WERI-Rb-1 (cell line): ENCODE measurements at regions not wholly inside any gene's neighbourhood (a gene's known extent, or its start where the extent isn't known, plus 50 kb on each side); places are given as distances from the start of the nearest gene placed in this dataset.

Experiments
- DNase-seq: peaks from one replicate; pipeline ENCODE4 v3.0.0-alpha.2; 2020
- H3K27ac ChIP-seq: fragments of 250-450 bp; sonication (Bioruptor Pico); 2 replicates; pipeline ENCODE4 v1.5.1; 2020; ENCODE audit warnings: mild to moderate bottlenecking, moderate library complexity
- H3K27me3 ChIP-seq: fragments of 250-450 bp; sonication (Bioruptor Pico); 2 replicates; pipeline ENCODE4 v1.5.1; 2021; ENCODE audit warnings: mild to moderate bottlenecking, low read depth, moderate library complexity; ENCODE audit not compliant: insufficient read depth, severe bottlenecking
- H3K36me3 ChIP-seq: fragments of 250-450 bp; sonication (Bioruptor Pico); 2 replicates; pipeline ENCODE4 v1.5.1; 2020; ENCODE audit warnings: mild to moderate bottlenecking, moderate library complexity
- H3K4me3 ChIP-seq: 2 replicates; pipeline ENCODE4 v1.5.1; 2011; ENCODE audit warnings: low read depth, mild to moderate bottlenecking, control low read depth, low read length
- H3K9me3 ChIP-seq: fragments of 250-450 bp; sonication (Bioruptor Pico); 2 replicates; pipeline ENCODE4 v1.5.1; 2021; ENCODE audit warnings: mild to moderate bottlenecking, moderate library complexity; ENCODE audit not compliant: severe bottlenecking
- TF ChIP-seq, protein P1 (sequence below): IDR thresholded peaks from 2 replicates; pipeline ENCODE4 v1.5.1; 2011; ENCODE audit warnings: low read depth, mild to moderate bottlenecking, control low read depth, inconsistent platforms, low read length

DNA sequence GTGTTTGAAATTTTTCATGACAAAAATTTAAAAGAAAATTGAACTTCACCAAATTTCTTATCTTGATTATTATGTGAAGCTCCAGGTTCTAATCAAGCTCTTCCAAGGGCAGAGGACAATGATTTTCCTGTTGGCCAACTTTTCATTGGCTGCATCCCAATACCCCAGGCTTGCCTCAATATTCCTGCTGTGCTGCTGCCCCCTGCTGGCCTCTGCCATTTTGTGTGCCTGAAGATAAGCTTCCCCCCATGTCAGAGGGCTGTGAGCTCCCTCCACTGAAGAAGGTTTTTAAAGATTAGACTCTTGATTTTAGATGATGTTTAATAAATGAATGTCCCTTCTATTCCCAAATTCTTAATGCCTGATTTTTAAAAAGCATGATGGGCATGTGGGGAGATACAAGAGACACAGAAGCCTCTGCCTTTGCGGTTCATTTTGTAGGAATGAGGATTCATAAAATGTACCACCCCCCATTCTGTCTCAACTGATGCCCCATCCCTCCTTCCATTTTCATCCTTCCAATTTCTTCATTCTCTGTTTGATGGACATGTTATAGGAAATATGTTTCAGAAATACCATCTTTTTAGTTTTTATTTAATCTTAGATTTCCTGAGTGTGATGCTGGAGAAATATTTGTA is 76.7 kb upstream of the RGS6 start:
- no peaks in the 10 kb centered on the region for H3K9me3 ChIP-seq
- H3K36me3 ChIP-seq, result no peaks in the 10 kb centered on the region
- TF ChIP-seq, protein P1, sequence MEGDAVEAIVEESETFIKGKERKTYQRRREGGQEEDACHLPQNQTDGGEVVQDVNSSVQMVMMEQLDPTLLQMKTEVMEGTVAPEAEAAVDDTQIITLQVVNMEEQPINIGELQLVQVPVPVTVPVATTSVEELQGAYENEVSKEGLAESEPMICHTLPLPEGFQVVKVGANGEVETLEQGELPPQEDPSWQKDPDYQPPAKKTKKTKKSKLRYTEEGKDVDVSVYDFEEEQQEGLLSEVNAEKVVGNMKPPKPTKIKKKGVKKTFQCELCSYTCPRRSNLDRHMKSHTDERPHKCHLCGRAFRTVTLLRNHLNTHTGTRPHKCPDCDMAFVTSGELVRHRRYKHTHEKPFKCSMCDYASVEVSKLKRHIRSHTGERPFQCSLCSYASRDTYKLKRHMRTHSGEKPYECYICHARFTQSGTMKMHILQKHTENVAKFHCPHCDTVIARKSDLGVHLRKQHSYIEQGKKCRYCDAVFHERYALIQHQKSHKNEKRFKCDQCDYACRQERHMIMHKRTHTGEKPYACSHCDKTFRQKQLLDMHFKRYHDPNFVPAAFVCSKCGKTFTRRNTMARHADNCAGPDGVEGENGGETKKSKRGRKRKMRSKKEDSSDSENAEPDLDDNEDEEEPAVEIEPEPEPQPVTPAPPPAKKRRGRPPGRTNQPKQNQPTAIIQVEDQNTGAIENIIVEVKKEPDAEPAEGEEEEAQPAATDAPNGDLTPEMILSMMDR, result peak; percentile 77
- H3K27me3 ChIP-seq, result no peaks in the 10 kb centered on the region
- peak; percentile 85 for DNase-seq
- no peak overlapping the region for H3K27ac ChIP-seq
- H3K4me3 ChIP-seq, result no peak overlapping the region

DNA sequence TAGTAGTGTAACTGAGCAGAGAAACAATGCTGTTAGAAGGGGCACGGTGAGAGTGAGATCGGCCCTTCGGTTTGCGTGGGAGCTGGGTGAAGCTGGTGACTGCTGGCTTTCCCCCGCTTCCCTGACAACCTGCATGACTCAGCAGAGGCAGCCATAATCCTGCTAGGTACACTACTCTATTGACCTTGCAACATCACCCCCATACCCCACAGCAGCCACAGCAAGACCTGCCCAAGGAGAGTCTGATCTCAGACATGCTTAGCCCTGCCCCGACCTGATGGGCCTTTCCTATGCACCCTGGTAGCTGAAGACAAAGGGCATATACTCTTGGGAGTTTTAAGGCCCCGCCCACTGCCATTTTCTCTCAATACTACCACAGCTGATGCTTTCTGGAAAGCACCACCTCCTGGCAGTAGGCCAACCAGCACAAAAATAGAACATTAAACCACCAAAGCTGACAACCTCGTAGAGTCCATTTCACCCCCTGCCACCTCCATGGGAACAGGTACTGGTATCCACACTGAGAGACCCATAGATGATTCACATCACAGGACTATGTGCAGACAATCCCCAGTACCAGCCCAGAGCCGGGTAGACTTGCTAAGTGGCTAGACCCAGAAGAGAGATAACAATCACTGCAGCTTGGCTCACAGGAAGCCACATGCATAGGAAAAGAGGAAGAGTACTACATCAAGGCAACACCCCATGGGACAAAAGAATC is 75.9 kb upstream of the RGS6 start:
- H3K4me3 ChIP-seq, result no peak overlapping the region
- H3K36me3 ChIP-seq, result no peaks in the 10 kb centered on the region
- H3K27ac ChIP-seq, result no peak overlapping the region
- peaks cover 2% of the 10 kb centered on the region for H3K9me3 ChIP-seq
- no peaks in the 10 kb centered on the region for H3K27me3 ChIP-seq
- no peak for DNase-seq
- TF ChIP-seq, protein P1, result no peak

DNA sequence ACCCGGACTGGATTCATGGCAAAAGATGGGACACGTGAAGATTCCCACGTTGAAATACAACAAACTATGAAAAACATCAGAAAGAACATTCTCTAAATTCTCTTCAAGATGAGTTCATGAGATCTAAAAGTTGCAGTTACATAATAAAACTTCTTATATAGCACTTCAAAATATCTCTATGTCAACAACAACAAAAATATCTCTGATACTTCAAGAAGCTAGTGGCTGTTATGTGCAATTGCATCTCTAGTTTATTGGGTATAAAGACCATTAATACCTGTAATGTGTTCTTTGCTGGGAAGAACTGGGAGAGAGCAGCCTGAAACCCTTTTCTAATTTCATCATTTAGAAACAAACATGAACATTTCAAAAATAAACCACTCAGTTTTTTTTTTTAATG is 69.2 kb upstream of the RGS6 start:
- no peak for DNase-seq
- TF ChIP-seq, protein P1, result no peak
- H3K36me3 ChIP-seq, result no peaks in the 10 kb centered on the region
- H3K27ac ChIP-seq, result no peak overlapping the region
- H3K4me3 ChIP-seq, result no peak overlapping the region
- H3K9me3 ChIP-seq, result peaks cover 2% of the 10 kb centered on the region
- no peaks in the 10 kb centered on the region for H3K27me3 ChIP-seq

DNA sequence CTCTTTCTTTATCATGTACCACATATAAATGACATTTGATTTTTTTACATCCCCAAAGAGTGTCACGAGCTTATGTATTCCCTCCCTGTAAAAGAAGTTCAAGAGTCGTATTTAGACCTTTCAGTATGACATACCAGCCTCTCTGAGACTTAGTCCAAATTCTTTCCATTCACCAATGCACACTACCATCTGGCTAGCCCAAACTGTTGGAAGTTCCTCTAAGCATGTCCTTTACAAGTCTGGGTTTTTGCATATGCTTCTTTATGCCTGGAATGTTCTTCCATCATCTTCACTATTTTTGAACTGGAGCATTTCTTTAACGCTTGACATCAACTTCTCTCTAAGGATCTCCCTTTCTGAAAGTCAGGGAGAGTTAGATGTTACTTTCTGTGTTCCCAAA is 68.5 kb upstream of the RGS6 start:
- TF ChIP-seq, protein P1, result no peak
- no peak overlapping the region for H3K4me3 ChIP-seq

More for the DNA sequence above, 68.5 kb upstream of the RGS6 start:
- Histone ChIP-seq H3K27me3 (no peaks in the 10 kb centered on the region), H3K36me3 (no peaks in the 10 kb centered on the region), H3K27ac (no peak overlapping the region), H3K9me3 (peaks cover 2% of the 10 kb centered on the region)
- no peak for DNase-seq
